DOHH2 (cell line): ENCODE measurements at regions not wholly inside any gene's neighbourhood (a gene's known extent, or its start where the extent isn't known, plus 50 kb on each side); places are given as distances from the start of the nearest gene placed in this dataset.

ENCODE experiments used
- EZH2phosphoT487 ChIP-seq: fragments of 200-600 bp; sonication (generic); IDR thresholded peaks from 2 replicates; pipeline ENCODE4 v1.6.1; 2017; ENCODE audit warnings: borderline replicate concordance, mild to moderate bottlenecking, antibody characterized with exemption, low read length, moderate library complexity, mixed read lengths
- TF ChIP-seq, protein P1 (sequence below): fragments of 200-600 bp; sonication (generic); IDR thresholded peaks from one replicate; pipeline ENCODE4 v1.5.1; 2014; ENCODE audit warnings: antibody characterized with exemption, mild to moderate bottlenecking, low read depth, low read length; ENCODE audit not compliant: poor library complexity, severe bottlenecking

DNA sequence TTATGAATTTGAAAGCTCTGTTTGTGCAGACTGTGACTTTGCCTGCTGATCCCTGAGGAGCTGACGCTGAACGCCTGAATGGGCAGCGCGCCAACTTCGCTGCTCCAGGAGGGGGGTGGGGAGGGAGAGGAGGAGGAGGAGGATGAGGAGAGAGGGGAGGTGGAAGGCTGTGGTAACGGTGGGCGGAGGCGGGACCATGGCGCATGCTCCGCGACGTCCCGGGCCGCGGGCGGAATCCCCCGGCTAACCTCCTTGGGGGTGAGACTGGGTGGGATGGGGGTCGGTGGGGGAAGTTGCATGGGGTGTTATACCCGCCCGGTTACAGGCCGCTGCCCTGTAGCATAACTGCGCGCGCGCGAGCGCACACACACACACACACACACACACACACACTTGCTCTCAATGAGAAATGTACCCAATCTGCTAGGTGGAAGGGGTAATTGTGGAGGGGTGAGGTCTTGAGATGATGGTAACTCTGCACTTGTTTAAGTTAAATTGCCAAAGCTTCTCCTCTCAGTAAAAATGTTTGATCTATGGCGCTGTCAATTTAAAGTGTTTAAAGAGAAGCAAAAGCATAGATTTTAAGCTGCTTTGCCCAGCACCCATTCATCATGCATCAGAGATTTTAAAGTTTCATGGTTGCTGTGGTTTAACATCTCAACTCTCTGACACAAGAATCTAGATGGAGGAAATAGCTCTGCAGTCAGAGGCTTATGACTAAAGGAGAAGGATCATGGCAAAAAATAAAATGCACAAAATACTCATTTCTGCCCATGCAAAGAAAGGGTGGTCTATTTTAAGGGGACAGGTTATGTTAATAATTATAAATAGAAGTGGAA, 76.6 kb upstream of the TBCA start:
- TF ChIP-seq, protein P1, sequence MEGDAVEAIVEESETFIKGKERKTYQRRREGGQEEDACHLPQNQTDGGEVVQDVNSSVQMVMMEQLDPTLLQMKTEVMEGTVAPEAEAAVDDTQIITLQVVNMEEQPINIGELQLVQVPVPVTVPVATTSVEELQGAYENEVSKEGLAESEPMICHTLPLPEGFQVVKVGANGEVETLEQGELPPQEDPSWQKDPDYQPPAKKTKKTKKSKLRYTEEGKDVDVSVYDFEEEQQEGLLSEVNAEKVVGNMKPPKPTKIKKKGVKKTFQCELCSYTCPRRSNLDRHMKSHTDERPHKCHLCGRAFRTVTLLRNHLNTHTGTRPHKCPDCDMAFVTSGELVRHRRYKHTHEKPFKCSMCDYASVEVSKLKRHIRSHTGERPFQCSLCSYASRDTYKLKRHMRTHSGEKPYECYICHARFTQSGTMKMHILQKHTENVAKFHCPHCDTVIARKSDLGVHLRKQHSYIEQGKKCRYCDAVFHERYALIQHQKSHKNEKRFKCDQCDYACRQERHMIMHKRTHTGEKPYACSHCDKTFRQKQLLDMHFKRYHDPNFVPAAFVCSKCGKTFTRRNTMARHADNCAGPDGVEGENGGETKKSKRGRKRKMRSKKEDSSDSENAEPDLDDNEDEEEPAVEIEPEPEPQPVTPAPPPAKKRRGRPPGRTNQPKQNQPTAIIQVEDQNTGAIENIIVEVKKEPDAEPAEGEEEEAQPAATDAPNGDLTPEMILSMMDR = no peak
- TF ChIP-seq EZH2phosphoT487 = no peak
